ENCODE measurements at regions not wholly inside any gene's neighbourhood (a gene's known extent, or its start where the extent isn't known, plus 50 kb on each side); places are given as distances from the start of the nearest gene placed in this dataset.

GRCh38 chr16:76210157-76210556 lies 67.0 kb upstream of the CNTNAP4 start:
- H3K9me3 ChIP-seq, result no peaks in the 10 kb centered on the region
- no peaks in the 10 kb centered on the region for H3K27me3 ChIP-seq
- H3K36me3 ChIP-seq, result no peaks in the 10 kb centered on the region
- no peak for TF ChIP-seq CTCF (IDR thresholded peaks at IDR 0.05)
- no peak for TF ChIP-seq POLR2AphosphoS5 (IDR thresholded peaks at IDR 0.05; ENCODE audit: insufficient read depth in 1 of 2, low read depth in 1 of 2)
- TF ChIP-seq POLR2A (IDR thresholded peaks at IDR 0.05), result no peak
- no peak for DNase-seq (ENCODE audit: extremely low spot score in 2 of 2)
- no peak overlapping the region for H3K4me3 ChIP-seq
- intact Hi-C loops (cut with DNase I), result no loop called here
- no peak overlapping the region for H3K27ac ChIP-seq
- H3K4me1 ChIP-seq, result no peaks in the 10 kb centered on the region

- Histone ChIP-seq H3K27me3 (no peaks in the 10 kb centered on the region), H3K9me3 (no peaks in the 10 kb centered on the region), H3K27ac (no peak overlapping the region), H3K36me3 (no peaks in the 10 kb centered on the region), H3K4me1 (no peaks in the 10 kb centered on the region), H3K4me3 (no peak overlapping the region)
- intact Hi-C loops (cut with DNase I), result no loop called here
- TF ChIP-seq POLR2AphosphoS5 (IDR thresholded peaks at IDR 0.05; ENCODE audit: insufficient read depth in 1 of 2, low read depth in 1 of 2) (no peak), CTCF (IDR thresholded peaks at IDR 0.05) (no peak), POLR2A (IDR thresholded peaks at IDR 0.05) (no peak)
- DNase-seq (ENCODE audit: extremely low spot score in 2 of 2), result no peak
Measured at GRCh38 chr16:76213860-76214259, 63.3 kb upstream of the CNTNAP4 start.

GRCh38 chr16:76214856-76215255 lies 62.3 kb upstream of the CNTNAP4 start:
- DNase-seq (ENCODE audit: extremely low spot score in 2 of 2), result no peak
- no peaks in the 10 kb centered on the region for H3K4me1 ChIP-seq
- no peak for TF ChIP-seq POLR2A (IDR thresholded peaks at IDR 0.05)
- no peak for TF ChIP-seq POLR2AphosphoS5 (IDR thresholded peaks at IDR 0.05; ENCODE audit: insufficient read depth in 1 of 2, low read depth in 1 of 2)
- no peak for TF ChIP-seq CTCF (IDR thresholded peaks at IDR 0.05)
- no peak overlapping the region for H3K27ac ChIP-seq
- H3K36me3 ChIP-seq, result no peaks in the 10 kb centered on the region
- intact Hi-C loops (cut with DNase I), result no loop called here
- no peaks in the 10 kb centered on the region for H3K27me3 ChIP-seq
- no peak overlapping the region for H3K4me3 ChIP-seq
- no peaks in the 10 kb centered on the region for H3K9me3 ChIP-seq

GRCh38 chr16:76222087-76222486 lies 55.1 kb upstream of the CNTNAP4 start:
- Histone ChIP-seq H3K27me3 (no peaks in the 10 kb centered on the region), H3K4me1 (no peaks in the 10 kb centered on the region), H3K27ac (no peak overlapping the region), H3K9me3 (no peaks in the 10 kb centered on the region), H3K4me3 (no peak overlapping the region), H3K36me3 (no peaks in the 10 kb centered on the region)
- no peak for TF ChIP-seq POLR2A (IDR thresholded peaks at IDR 0.05)
- TF ChIP-seq CTCF (IDR thresholded peaks at IDR 0.05), result no peak
- no peak for TF ChIP-seq POLR2AphosphoS5 (IDR thresholded peaks at IDR 0.05; ENCODE audit: insufficient read depth in 1 of 2, low read depth in 1 of 2)
- intact Hi-C loops (cut with DNase I), result no loop called here
- no peak for DNase-seq (ENCODE audit: extremely low spot score in 2 of 2)

GRCh38 chr16:76222853-76223252 lies 54.3 kb upstream of the CNTNAP4 start:
- H3K27me3 ChIP-seq, result no peaks in the 10 kb centered on the region
- no peak overlapping the region for H3K4me3 ChIP-seq
- TF ChIP-seq POLR2A (IDR thresholded peaks at IDR 0.05) (no peak), POLR2AphosphoS5 (IDR thresholded peaks at IDR 0.05; ENCODE audit: insufficient read depth in 1 of 2, low read depth in 1 of 2) (no peak), CTCF (IDR thresholded peaks at IDR 0.05) (no peak)
- H3K4me1 ChIP-seq, result no peaks in the 10 kb centered on the region
- H3K36me3 ChIP-seq, result no peaks in the 10 kb centered on the region
- H3K9me3 ChIP-seq, result no peaks in the 10 kb centered on the region
- no peak for DNase-seq (ENCODE audit: extremely low spot score in 2 of 2)
- no peak overlapping the region for H3K27ac ChIP-seq
- intact Hi-C loops (cut with DNase I), result no loop called here
